COR-L47 (cell line): ENCODE measurements at regions not wholly inside any gene's neighbourhood (a gene's known extent, or its start where the extent isn't known, plus 50 kb on each side); places are given as distances from the start of the nearest gene placed in this dataset.
"Not testable (repeated sequence)": the region's sequence is repeated elsewhere in the genome, so short reads cannot be mapped to it uniquely, and the experiment has no call there.

Source experiments
- DNase-seq: peaks from one replicate; lab custom pipeline; 2025; lab: John Stamatoyannopoulos, UW

- DNase-seq, result no peak
These were observed 57.3 kb upstream of the HABP2 start for GRCh38 chr10:113495553-113495952.

DNA sequence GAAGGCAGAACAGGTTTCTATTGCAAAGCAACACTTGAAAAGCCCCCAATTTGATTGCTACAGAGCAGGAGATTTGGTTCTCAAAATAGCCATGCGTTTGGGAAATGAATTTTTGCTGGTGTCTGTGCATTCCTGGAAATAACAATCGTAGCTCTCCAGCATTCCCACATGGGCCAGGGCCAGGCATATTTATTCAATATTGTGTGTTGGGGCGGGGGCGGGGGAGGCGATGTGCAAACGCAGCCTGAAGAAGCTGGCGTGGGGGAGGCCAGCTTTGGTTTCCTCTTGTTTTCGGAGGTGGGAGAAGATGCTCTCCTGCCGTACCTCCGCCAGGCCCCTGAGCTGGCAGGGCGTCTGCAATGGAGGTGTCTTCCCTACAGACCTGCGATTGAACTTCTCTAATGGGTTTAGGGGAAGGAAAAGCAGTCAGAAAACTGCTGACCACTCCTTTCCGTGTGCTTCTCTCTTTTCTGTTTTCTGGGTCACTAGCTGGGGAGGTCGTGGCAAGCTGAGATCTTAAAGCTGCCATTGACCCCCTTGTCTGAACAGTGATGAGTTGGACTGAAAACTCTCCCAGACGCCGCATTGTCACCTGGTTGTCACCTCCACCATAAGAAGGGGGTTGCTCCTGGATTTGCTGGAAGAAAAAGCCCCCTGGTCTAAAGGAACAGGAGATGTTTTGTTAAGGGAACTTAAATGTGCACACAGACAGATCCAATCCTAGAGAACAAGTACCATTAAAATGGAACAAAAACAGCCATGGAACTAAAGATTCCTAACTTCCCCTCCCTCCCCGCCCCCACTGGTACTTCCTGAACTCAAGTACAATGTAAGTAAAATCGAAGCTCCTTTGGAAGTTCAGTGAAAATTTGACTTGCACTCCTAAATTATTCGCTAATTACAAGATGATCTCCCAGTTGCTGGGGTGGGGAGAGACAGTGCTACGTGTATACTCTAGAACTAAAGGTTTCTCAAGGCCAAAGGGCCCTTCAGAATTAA is 56.4 kb upstream of the HABP2 start:
- no peak for DNase-seq

- DNase-seq, result no peak
These were observed 55.7 kb upstream of the HABP2 start for GRCh38 chr10:113497198-113497597.

GRCh38 chr10:113498997-113499396 is 53.9 kb upstream of the HABP2 start:
- no peak for DNase-seq

- no peak for DNase-seq
These were observed 53.0 kb upstream of the HABP2 start for GRCh38 chr10:113499806-113500205.

- not testable (repeated sequence) for DNase-seq
These were observed 51.8 kb upstream of the HABP2 start for GRCh38 chr10:113501031-113501430.
